H1 (cell line): ENCODE measurements at regions not wholly inside any gene's neighbourhood (a gene's known extent, or its start where the extent isn't known, plus 50 kb on each side); places are given as distances from the start of the nearest gene placed in this dataset.

Experiments
- CHD1 ChIP-seq: IDR thresholded peaks from 2 replicates; pipeline ENCODE4 v1.6.1; 2012; ENCODE audit warnings: low read depth, low read length, improper control_type of control experiment
- CTCF ChIP-seq, 3 experiments: IDR thresholded peaks; 1 replicate in 2 of 3; 2 replicates in 1 of 3; pipeline versions ENCODE4 v1.5.1 to v1.6.1; 2011; ENCODE audit warnings: low read length in 3 of 3, mild to moderate bottlenecking in 3 of 3, inconsistent platforms in 2 of 3, low read depth in 1 of 3, moderate library complexity in 1 of 3; ENCODE audit not compliant: insufficient read depth in 1 of 3; ENCODE audit errors: control extremely low read depth in 1 of 3
- EZH2 ChIP-seq: fragments of 200-600 bp; sonication (generic); IDR thresholded peaks from 2 replicates; pipeline ENCODE4 v1.7.1; 2012; ENCODE audit warnings: low read depth, mild to moderate bottlenecking, moderate library complexity, low read length, inconsistent platforms; ENCODE audit not compliant: severe bottlenecking
- JUND ChIP-seq: IDR thresholded peaks from 2 replicates; pipeline ENCODE4 v1.6.1; 2011; ENCODE audit warnings: mild to moderate bottlenecking, improper control_type of control experiment, low read length
- POLR2A ChIP-seq, 2 experiments: IDR thresholded peaks; 1 replicate in 1 of 2; 2 replicates in 1 of 2; pipeline ENCODE4 v1.6.1; 2011; ENCODE audit warnings: low read depth in 2 of 2, low read length in 2 of 2, mild to moderate bottlenecking in 2 of 2; ENCODE audit errors: control extremely low read depth in 1 of 2
- YY1 ChIP-seq: IDR thresholded peaks from 2 replicates; pipeline ENCODE4 v1.6.1; 2011; ENCODE audit warnings: low read depth, mild to moderate bottlenecking, low read length

DNA sequence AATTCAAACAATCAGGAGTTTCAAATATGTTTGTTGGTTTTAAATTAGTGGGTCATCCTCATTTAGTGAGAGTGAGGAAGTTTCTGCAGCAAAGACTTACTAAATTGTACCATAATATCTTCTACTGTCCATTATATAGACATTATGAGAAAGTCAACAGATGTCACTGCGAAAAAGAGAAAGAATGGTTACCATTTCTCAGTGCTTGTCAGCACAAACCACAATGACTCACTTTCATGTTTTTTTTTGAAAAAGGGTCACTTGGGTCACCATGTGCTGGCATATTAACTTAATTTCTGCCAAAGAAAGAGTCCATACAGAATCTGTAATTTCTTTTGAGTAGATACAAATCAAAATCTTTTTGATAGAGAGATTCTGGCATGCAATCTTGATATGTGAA is 924.6 kb upstream of the FAT3 start:
- TF ChIP-seq EZH2 (no peak), CHD1 (no peak), POLR2A (IDR thresholded peaks at IDR 0.05; ENCODE audit: control extremely low read depth in 1 of 2, low read depth in 2 of 2, low read length in 2 of 2) (no peak), JUND (no peak), YY1 (no peak), CTCF (IDR thresholded peaks at IDR 0.05; ENCODE audit: control extremely low read depth in 1 of 3, insufficient read depth in 1 of 3, low read depth in 1 of 3, low read length in 3 of 3) (no peak)
